Hepatocyte (in vitro differentiated cells): ENCODE measurements at regions not wholly inside any gene's neighbourhood (a gene's known extent, or its start where the extent isn't known, plus 50 kb on each side); places are given as distances from the start of the nearest gene placed in this dataset.

ENCODE experiments used
- DNase-seq: peaks from one replicate; pipeline ENCODE4 v3.0.0-alpha.2; 2016; ENCODE audit warnings: low spot score
- H2AFZ ChIP-seq: fragments of 200-600 bp; sonication (generic); 2 replicates; pipeline ENCODE4 v1.6.0; 2016; ENCODE audit warnings: antibody characterized with exemption, mild to moderate bottlenecking
- H3K27ac ChIP-seq: fragments of 200-600 bp; sonication (generic); 2 replicates; pipeline ENCODE4 v1.5.1; 2016; ENCODE audit warnings: mild to moderate bottlenecking
- H3K27me3 ChIP-seq: fragments of 200-600 bp; sonication (generic); 2 replicates; pipeline ENCODE4 v1.6.1; 2016
- H3K36me3 ChIP-seq: fragments of 200-600 bp; sonication (generic); replicated peaks from 2 replicates; pipeline ENCODE4 v1.5.1; 2016; ENCODE audit warnings: low read depth; ENCODE audit not compliant: insufficient read depth
- H3K4me1 ChIP-seq: fragments of 200-600 bp; sonication (generic); 2 replicates; pipeline ENCODE4 v1.5.1; 2016; ENCODE audit warnings: mild to moderate bottlenecking, moderate library complexity; ENCODE audit not compliant: insufficient read depth
- H3K4me2 ChIP-seq: fragments of 200-600 bp; sonication (generic); 2 replicates; pipeline ENCODE4 v1.6.0; 2016
- H3K4me3 ChIP-seq: fragments of 200-600 bp; sonication (generic); 2 replicates; pipeline ENCODE4 v1.5.1; 2016; ENCODE audit warnings: mild to moderate bottlenecking
- H3K79me2 ChIP-seq: fragments of 200-600 bp; sonication (generic); 2 replicates; pipeline ENCODE4 v1.6.0; 2017; ENCODE audit warnings: mild to moderate bottlenecking
- H3K9me2 ChIP-seq: fragments of 200-600 bp; sonication (generic); replicated peaks from 2 replicates; pipeline ENCODE4 v1.6.0; 2017; ENCODE audit warnings: mild to moderate bottlenecking; ENCODE audit not compliant: insufficient read depth
- H3K9me3 ChIP-seq: fragments of 200-600 bp; sonication (generic); 2 replicates; pipeline ENCODE4 v1.5.1; 2016; ENCODE audit warnings: low read depth, mild to moderate bottlenecking
- H4K20me1 ChIP-seq: fragments of 200-600 bp; sonication (generic); 2 replicates; pipeline ENCODE4 v1.6.0; 2016; ENCODE audit warnings: mild to moderate bottlenecking; ENCODE audit not compliant: insufficient read depth, poor library complexity, severe bottlenecking
- EZH2 ChIP-seq: fragments of 200-600 bp; sonication (generic); IDR thresholded peaks from 2 replicates; pipeline ENCODE4 v1.6.1; 2016; ENCODE audit warnings: antibody characterized with exemption, mild to moderate bottlenecking, borderline replicate concordance
- EZH2phosphoT487 ChIP-seq: fragments of 200-600 bp; sonication (generic); IDR thresholded peaks from one replicate; pipeline ENCODE4 v1.6.1; 2018; ENCODE audit warnings: antibody characterized with exemption, mild to moderate bottlenecking, low read depth, moderate library complexity; ENCODE audit not compliant: unreplicated experiment, severe bottlenecking
- WGBS: methylation state at CpG from one replicate; pipeline ENCODE4 v1.1.6; 2016; ENCODE audit warnings: low lambda C conversion rate; ENCODE audit errors: missing lambda C conversion rate; 5-methylcytosine and 5-hydroxymethylcytosine counted together
- TF ChIP-seq, protein P1 (sequence below): fragments of 200-600 bp; sonication (generic); IDR thresholded peaks from 2 replicates; pipeline ENCODE4 v1.5.1; 2016; ENCODE audit warnings: antibody characterized with exemption, mild to moderate bottlenecking; ENCODE audit not compliant: poor library complexity

GRCh38 chr6:113328886-113329381 is 528.2 kb upstream of the MARCKS start:
- H3K27ac ChIP-seq, result no peak overlapping the region
- no peaks in the 10 kb centered on the region for H3K9me2 ChIP-seq
- H3K36me3 ChIP-seq, result no peaks in the 10 kb centered on the region
- H3K9me3 ChIP-seq, result no peaks in the 10 kb centered on the region
- WGBS, result 82% methylated on average over 4 of the region's 4 CpGs
- no peaks in the 10 kb centered on the region for H3K79me2 ChIP-seq
- no peaks in the 10 kb centered on the region for H3K27me3 ChIP-seq
- DNase-seq, result no peak
- H3K4me1 ChIP-seq, result no peaks in the 10 kb centered on the region
- no peak overlapping the region for H3K4me2 ChIP-seq
- H4K20me1 ChIP-seq, result no peaks in the 10 kb centered on the region
- no peak overlapping the region for H3K4me3 ChIP-seq
- TF ChIP-seq EZH2phosphoT487, result no peak
- no peak for TF ChIP-seq EZH2
- TF ChIP-seq, protein P1, sequence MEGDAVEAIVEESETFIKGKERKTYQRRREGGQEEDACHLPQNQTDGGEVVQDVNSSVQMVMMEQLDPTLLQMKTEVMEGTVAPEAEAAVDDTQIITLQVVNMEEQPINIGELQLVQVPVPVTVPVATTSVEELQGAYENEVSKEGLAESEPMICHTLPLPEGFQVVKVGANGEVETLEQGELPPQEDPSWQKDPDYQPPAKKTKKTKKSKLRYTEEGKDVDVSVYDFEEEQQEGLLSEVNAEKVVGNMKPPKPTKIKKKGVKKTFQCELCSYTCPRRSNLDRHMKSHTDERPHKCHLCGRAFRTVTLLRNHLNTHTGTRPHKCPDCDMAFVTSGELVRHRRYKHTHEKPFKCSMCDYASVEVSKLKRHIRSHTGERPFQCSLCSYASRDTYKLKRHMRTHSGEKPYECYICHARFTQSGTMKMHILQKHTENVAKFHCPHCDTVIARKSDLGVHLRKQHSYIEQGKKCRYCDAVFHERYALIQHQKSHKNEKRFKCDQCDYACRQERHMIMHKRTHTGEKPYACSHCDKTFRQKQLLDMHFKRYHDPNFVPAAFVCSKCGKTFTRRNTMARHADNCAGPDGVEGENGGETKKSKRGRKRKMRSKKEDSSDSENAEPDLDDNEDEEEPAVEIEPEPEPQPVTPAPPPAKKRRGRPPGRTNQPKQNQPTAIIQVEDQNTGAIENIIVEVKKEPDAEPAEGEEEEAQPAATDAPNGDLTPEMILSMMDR, result no peak
- no peak overlapping the region for H2AFZ ChIP-seq

DNA sequence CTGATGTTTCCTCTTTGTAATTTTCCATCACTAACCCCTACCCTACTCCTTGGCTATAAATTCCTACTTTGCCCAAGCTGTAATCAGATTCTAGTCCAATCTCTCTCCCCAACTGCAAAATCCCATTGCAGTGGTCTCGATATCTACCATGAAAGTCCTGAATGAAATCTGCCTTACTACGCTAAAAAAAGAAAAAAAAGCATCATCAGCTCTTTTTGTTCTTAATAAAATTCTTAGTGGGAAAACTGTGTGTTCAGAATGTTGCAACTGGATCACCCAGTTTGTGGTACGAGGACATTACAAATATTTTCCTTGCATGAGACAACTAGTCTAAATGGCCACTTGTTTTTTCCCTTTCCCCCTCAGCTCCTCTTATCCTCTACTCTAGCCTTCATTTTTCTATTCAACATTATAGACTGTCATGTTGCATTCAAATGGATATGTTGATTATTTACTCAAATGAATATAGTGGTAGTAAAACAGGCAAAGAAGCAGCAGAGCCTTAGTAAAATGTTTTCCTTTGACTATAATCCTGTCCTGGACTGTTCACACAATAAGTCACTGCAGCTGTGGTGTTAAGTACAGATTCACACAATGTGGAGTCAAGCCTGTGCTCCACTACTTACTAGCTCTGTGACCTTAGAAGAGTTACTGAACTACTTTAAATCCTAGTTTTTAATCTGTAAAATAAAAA is 527.1 kb upstream of the MARCKS start:
- Histone ChIP-seq H4K20me1 (no peaks in the 10 kb centered on the region), H3K4me2 (no peak overlapping the region), H3K27ac (no peak overlapping the region), H3K4me1 (no peaks in the 10 kb centered on the region), H3K9me3 (no peaks in the 10 kb centered on the region), H3K9me2 (no peaks in the 10 kb centered on the region), H2AFZ (no peak overlapping the region), H3K36me3 (no peaks in the 10 kb centered on the region), H3K79me2 (no peaks in the 10 kb centered on the region), H3K4me3 (no peak overlapping the region), H3K27me3 (no peaks in the 10 kb centered on the region)
- TF ChIP-seq EZH2 (no peak), EZH2phosphoT487 (no peak)
- TF ChIP-seq, protein P1, result no peak
- DNase-seq, result no peak
- WGBS, result 95% methylated on average over 3 of the region's 3 CpGs

- Histone ChIP-seq H4K20me1 (no peaks in the 10 kb centered on the region), H2AFZ (no peak overlapping the region), H3K4me2 (no peak overlapping the region), H3K4me1 (no peaks in the 10 kb centered on the region), H3K27me3 (no peaks in the 10 kb centered on the region), H3K79me2 (no peaks in the 10 kb centered on the region), H3K9me3 (no peaks in the 10 kb centered on the region), H3K27ac (no peak overlapping the region), H3K36me3 (no peaks in the 10 kb centered on the region), H3K4me3 (no peak overlapping the region), H3K9me2 (no peaks in the 10 kb centered on the region)
- TF ChIP-seq EZH2phosphoT487 (no peak), EZH2 (no peak)
- TF ChIP-seq, protein P1, result no peak
- WGBS, result 67% methylated on average over 2 of the region's 2 CpGs
- no peak for DNase-seq
Observed at GRCh38 chr6:113330636-113330946, 526.6 kb upstream of the MARCKS start.

- no peak for DNase-seq
- Histone ChIP-seq H3K9me3 (no peaks in the 10 kb centered on the region), H4K20me1 (no peaks in the 10 kb centered on the region), H3K4me2 (no peak overlapping the region), H2AFZ (no peak overlapping the region), H3K9me2 (no peaks in the 10 kb centered on the region), H3K4me3 (no peak overlapping the region), H3K27me3 (no peaks in the 10 kb centered on the region), H3K79me2 (no peaks in the 10 kb centered on the region), H3K4me1 (no peaks in the 10 kb centered on the region), H3K27ac (no peak overlapping the region), H3K36me3 (no peaks in the 10 kb centered on the region)
- TF ChIP-seq EZH2phosphoT487 (no peak), EZH2 (no peak)
- TF ChIP-seq, protein P1, result no peak
Observed at GRCh38 chr6:113331021-113331420, 526.1 kb upstream of the MARCKS start.
